ENCODE measurements at regions not wholly inside any gene's neighbourhood (a gene's known extent, or its start where the extent isn't known, plus 50 kb on each side); places are given as distances from the start of the nearest gene placed in this dataset.
A peak's percentile ranks its signal among the peaks of the same experiment; 100 is the strongest.

- DNase-seq (no peak), ATAC-seq (ENCODE audit: low FRiP score in 2 of 2) (no peak)
- Histone ChIP-seq H3K27me3 (no peaks in the 10 kb centered on the region), H3K27ac (no peak overlapping the region), H3K4me1 (peaks cover 0 to 12% (median 7%) of the 10 kb centered on the region in 4 donors), H3K36me3 (no peaks in the 10 kb centered on the region), H3K9me3 (no peaks in the 10 kb centered on the region), H3K4me3 (no peak overlapping the region)
- 33 to 69% methylated on average over 1 to 4 of the region's 4 CpGs for WGBS, 2 donors
- no peak for TF ChIP-seq POLR2A (IDR thresholded peaks at IDR 0.05)
- no peak for TF ChIP-seq EP300 (IDR thresholded peaks at IDR 0.05)
- no peak for TF ChIP-seq CTCF (IDR thresholded peaks at IDR 0.05)
- TF ChIP-seq POLR2AphosphoS5 (IDR thresholded peaks at IDR 0.05), result no peak
These were observed 181.2 kb upstream of the RAB4A start for GRCh38 chr1:229089586-229090208.

GRCh38 chr1:229091721-229092136 is 179.2 kb upstream of the RAB4A start:
- H3K4me1 ChIP-seq, result peaks cover 0 to 12% (median 7%) of the 10 kb centered on the region in 4 donors
- DNase-seq, result no peak
- no peaks in the 10 kb centered on the region for H3K27me3 ChIP-seq
- no peak for TF ChIP-seq EP300 (IDR thresholded peaks at IDR 0.05)
- TF ChIP-seq POLR2A (IDR thresholded peaks at IDR 0.05), result no peak
- TF ChIP-seq POLR2AphosphoS5 (IDR thresholded peaks at IDR 0.05), result no peak
- TF ChIP-seq CTCF (IDR thresholded peaks at IDR 0.05), result no peak
- H3K4me3 ChIP-seq, result no peak overlapping the region
- ATAC-seq (ENCODE audit: low FRiP score in 2 of 2), result no peak
- peak overlapping the region in 1 of 4 donors; percentile 69 for H3K27ac ChIP-seq
- no peaks in the 10 kb centered on the region for H3K9me3 ChIP-seq
- 79 to 83% methylated on average over 7 of the region's 7 CpGs for WGBS, 2 donors
- no peaks in the 10 kb centered on the region for H3K36me3 ChIP-seq

GRCh38 chr1:229092377-229093237 is 178.3 kb upstream of the RAB4A start:
- ATAC-seq (ENCODE audit: low FRiP score in 2 of 2), result no peak
- Histone ChIP-seq H3K9me3 (no peaks in the 10 kb centered on the region), H3K27me3 (no peaks in the 10 kb centered on the region), H3K4me3 (no peak overlapping the region), H3K27ac (peak overlapping the region; percentile 47 to 73 (median 64)), H3K36me3 (no peaks in the 10 kb centered on the region), H3K4me1 (peaks cover 0 to 12% (median 7%) of the 10 kb centered on the region in 4 donors)
- TF ChIP-seq POLR2AphosphoS5 (IDR thresholded peaks at IDR 0.05), result no peak
- no peak for TF ChIP-seq CTCF (IDR thresholded peaks at IDR 0.05)
- no peak for TF ChIP-seq EP300 (IDR thresholded peaks at IDR 0.05)
- no peak for TF ChIP-seq POLR2A (IDR thresholded peaks at IDR 0.05)
- no peak for DNase-seq
- 67 to 75% methylated on average over 7 to 8 of the region's 8 CpGs for WGBS, 2 donors

DNA sequence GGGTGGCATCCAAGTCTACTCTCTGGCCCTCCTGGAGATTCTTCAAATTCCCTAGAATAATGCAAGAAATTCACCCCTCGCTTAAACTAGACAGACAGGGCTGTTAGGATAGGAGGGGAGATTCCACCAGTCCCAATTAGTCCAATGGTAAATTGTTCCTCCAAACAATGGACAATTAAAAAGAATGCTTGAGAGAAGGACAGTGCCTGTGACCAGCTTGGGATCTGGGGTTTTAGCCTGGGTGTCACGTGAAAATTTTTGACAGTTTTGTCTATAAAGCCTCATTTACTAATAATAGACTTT is 177.7 kb upstream of the RAB4A start:
- no peaks in the 10 kb centered on the region for H3K36me3 ChIP-seq
- DNase-seq, result no peak
- H3K4me1 ChIP-seq, result peaks cover 0 to 12% (median 7%) of the 10 kb centered on the region in 4 donors
- no peak for ATAC-seq (ENCODE audit: low FRiP score in 2 of 2)
- no peak overlapping the region for H3K4me3 ChIP-seq
- H3K27ac ChIP-seq, result peak overlapping the region; percentile 47 to 73 (median 64)
- H3K9me3 ChIP-seq, result no peaks in the 10 kb centered on the region
- 51 to 64% methylated on average over 2 of the region's 2 CpGs for WGBS, 2 donors
- no peaks in the 10 kb centered on the region for H3K27me3 ChIP-seq
- no peak for TF ChIP-seq POLR2A (IDR thresholded peaks at IDR 0.05)
- no peak for TF ChIP-seq POLR2AphosphoS5 (IDR thresholded peaks at IDR 0.05)
- TF ChIP-seq CTCF (IDR thresholded peaks at IDR 0.05), result no peak
- peak in 1 of 4 donors; percentile 0 for TF ChIP-seq EP300 (IDR thresholded peaks at IDR 0.05)

All from upper lobe of left lung (tissue), 6 donors.